HepG2 (cell line): ENCODE measurements at regions not wholly inside any gene's neighbourhood (a gene's known extent, or its start where the extent isn't known, plus 50 kb on each side); places are given as distances from the start of the nearest gene placed in this dataset.

Experiments
- ATAC-seq: fragments of 200-7000 bp; cut with Tn5 transposase; 3 replicates; pipeline ENCODE4 v1.9.1; 2020; ENCODE audit warnings: mild to moderate bottlenecking, moderate library complexity
- BruUV-seq: library from RNA; stranded (reverse); fragments of 400-500 nt; replicated peaks from 2 replicates; lab custom pipeline; 2021; lab: Mats Ljungman, UMichigan
- CTCF ChIA-PET: fragments of 300-600 bp; formaldehyde crosslinking; extraction: SDS; loops from one replicate; lab custom pipeline; 2021; ENCODE audit warnings: low total read pairs, inconsistent platforms, low intra/inter-chr PET ratio; lab: Yijun Ruan, JAX
- POLR2A ChIA-PET: fragments of 350-600 bp; sonication (Branson Sonifier 250); formaldehyde crosslinking; loops from one replicate; lab custom pipeline; 2020; ENCODE audit warnings: antibody characterized with exemption, inconsistent platforms; lab: Yijun Ruan, JAX
- DNase-seq: peaks from one replicate; pipeline ENCODE4 v3.0.0-alpha.2; 2015; ENCODE audit warnings: low spot score
- FAIRE-seq: peaks from 3 replicates; lab custom pipeline; 2011; peaks lifted over from hg19 to GRCh38; lab: Jason Lieb, UNC
- H2AFZ ChIP-seq: one replicate; pipeline ENCODE4 v1.6.1; 2011; ENCODE audit warnings: low read length, inconsistent platforms
- H3K27ac ChIP-seq: fragments of 300-600 bp; 3 replicates; pipeline ENCODE4 v1.8.0; 2011; ENCODE audit warnings: mixed run types, mild to moderate bottlenecking, mixed read lengths, low read length, inconsistent platforms; ENCODE audit not compliant: insufficient read depth; ENCODE audit errors: extremely low read length
- H3K27me3 ChIP-seq, 2 experiments: fragments of 200-600 bp in 1 of 2; 2 replicates in 1 of 2; 3 replicates in 1 of 2; pipeline versions ENCODE4 v1.6.0 to v1.8.0; 2011; ENCODE audit warnings: low read length in 2 of 2, mild to moderate bottlenecking in 2 of 2, moderate library complexity in 2 of 2, inconsistent platforms in 1 of 2; ENCODE audit not compliant: insufficient read depth in 2 of 2, control insufficient read depth in 1 of 2
- H3K36me3 ChIP-seq, 2 experiments: fragments of 200-600 bp in 1 of 2; replicated peaks in 1 of 2; 2 replicates in 1 of 2; 3 replicates in 1 of 2; pipeline versions ENCODE4 v1.5.1 to v1.8.0; 2011; ENCODE audit warnings: low read length in 2 of 2, inconsistent platforms in 1 of 2; ENCODE audit not compliant: insufficient read depth in 2 of 2, control insufficient read depth in 1 of 2
- H3K4me1 ChIP-seq: 2 replicates; pipeline ENCODE4 v1.5.1; 2012; ENCODE audit warnings: low read length, inconsistent platforms; ENCODE audit not compliant: insufficient read depth
- H3K4me2 ChIP-seq: 2 replicates; pipeline ENCODE4 v1.6.0; 2011; ENCODE audit warnings: low read depth, low read length, inconsistent platforms
- H3K4me3 ChIP-seq, 3 experiments: fragments of 200-600 bp in 1 of 3; sonication (generic), shearing (Covaris generic) in 1 of 3; replicated peaks in 1 of 3; 2 replicates each; pipeline ENCODE4 v1.5.1; 2011 to 2016; ENCODE audit warnings: low read length in 3 of 3, inconsistent platforms in 2 of 3, low read depth in 2 of 3, mild to moderate bottlenecking in 2 of 3, control low read depth in 1 of 3, mixed read lengths in 1 of 3; ENCODE audit not compliant: insufficient read depth in 1 of 3
- H3K79me2 ChIP-seq: one replicate; pipeline ENCODE4 v1.6.1; 2011; ENCODE audit warnings: low read length, inconsistent platforms; ENCODE audit not compliant: insufficient read depth
- H3K9ac ChIP-seq: 2 replicates; pipeline ENCODE4 v1.6.0; 2011; ENCODE audit warnings: mild to moderate bottlenecking, low read depth, low read length, inconsistent platforms; ENCODE audit not compliant: insufficient read depth
- H3K9me3 ChIP-seq: 2 replicates; pipeline ENCODE4 v1.5.1; 2012; ENCODE audit warnings: mild to moderate bottlenecking, low read length
- H4K20me1 ChIP-seq: 2 replicates; pipeline ENCODE4 v1.6.0; 2011; ENCODE audit warnings: inconsistent platforms, mild to moderate bottlenecking, low read length, moderate library complexity; ENCODE audit not compliant: insufficient read depth
- CTCF ChIP-seq: sonication (generic); formaldehyde crosslinking; IDR thresholded peaks from 2 replicates; pipeline ENCODE4 v1.5.0; 2020; ENCODE audit warnings: mild to moderate bottlenecking, missing genetic modification reagents, moderate library complexity
- DNMT1 ChIP-seq: sonication (generic); formaldehyde crosslinking; IDR thresholded peaks from 2 replicates; pipeline ENCODE4 v1.5.1; 2020; ENCODE audit warnings: mild to moderate bottlenecking, missing genetic modification reagents
- FOXO1 ChIP-seq: sonication (generic); formaldehyde crosslinking; IDR thresholded peaks from 2 replicates; pipeline ENCODE4 v1.4.0; 2020; ENCODE audit warnings: missing genetic modification reagents
- HNRNPLL ChIP-seq: fragments of 200-400 bp; formaldehyde crosslinking; IDR thresholded peaks from 2 replicates; pipeline ENCODE4 v1.6.1; 2017; ENCODE audit warnings: mild to moderate bottlenecking, low read depth, low read length; ENCODE audit not compliant: poor library complexity, severe bottlenecking
- MTF2 ChIP-seq: sonication (generic); formaldehyde crosslinking; IDR thresholded peaks from 2 replicates; pipeline ENCODE4 v1.5.0; 2020; ENCODE audit warnings: missing genetic modification reagents, borderline replicate concordance
- SOX6 ChIP-seq, 2 experiments: fragments of 450-650 bp in 1 of 2; sonication (generic) in 1 of 2; formaldehyde crosslinking in 1 of 2; IDR thresholded peaks; 2 replicates each; pipeline versions ENCODE4 v1.4.0 to v1.6.1; 2017 to 2020; ENCODE audit warnings: antibody characterized with exemption in 1 of 2, mild to moderate bottlenecking in 1 of 2, missing genetic modification reagents in 1 of 2
- STAT6 ChIP-seq: sonication (generic); formaldehyde crosslinking; IDR thresholded peaks from 2 replicates; pipeline ENCODE4 v1.4.0; 2020; ENCODE audit warnings: missing genetic modification reagents, mild to moderate bottlenecking, borderline replicate concordance
- SUZ12 ChIP-seq: fragments of 150-350 bp; IDR thresholded peaks from 2 replicates; pipeline ENCODE4 v1.6.1; 2014; ENCODE audit warnings: low read depth, low read length
- ZNF672 ChIP-seq: sonication (generic); formaldehyde crosslinking; IDR thresholded peaks from 2 replicates; pipeline ENCODE4 v1.8.1; 2022; ENCODE audit warnings: missing genetic modification reagents
- WGBS: methylation state at CpG from one replicate; pipeline ENCODE4 v1.1.6; 2017; ENCODE audit warnings: low lambda C conversion rate; 5-methylcytosine and 5-hydroxymethylcytosine counted together
- in situ Hi-C: cut with HindIII; loops from 2 replicates; pipeline ENCODE4 v1.10.0; 2017; ENCODE audit warnings: low pct_unique_long_range_greater_than_20kb; ENCODE audit not compliant: extremely low pct_ligation_motif_present
- intact Hi-C: fragments of 100-400 bp; cut with micrococcal nuclease; formaldehyde crosslinking; loops from one replicate; pipeline ENCODE4 v1.10.0; 2022; ENCODE audit not compliant: unreplicated experiment

- no peak overlapping the region for H2AFZ ChIP-seq
- ChIA-PET CTCF (no interaction called here), POLR2A (no interaction called here)
- intact Hi-C loops (no loop called here), in situ Hi-C loops (no loop called here)
- H3K4me2 ChIP-seq, result no peak overlapping the region
- H3K36me3 ChIP-seq, result no peaks in the 10 kb centered on the region
- no peaks in the 10 kb centered on the region for H3K27me3 ChIP-seq
- no peak overlapping the region for H3K4me3 ChIP-seq
- TF ChIP-seq CTCF (CRISPR knock-in tag) (no peak), HNRNPLL (no peak), ZNF672 (CRISPR knock-in tag) (no peak), DNMT1 (CRISPR knock-in tag) (no peak), SOX6 (IDR thresholded peaks at IDR 0.05) (no peak), SOX6 (CRISPR knock-in tag; IDR thresholded peaks at IDR 0.05) (no peak), FOXO1 (CRISPR knock-in tag) (no peak), STAT6 (CRISPR knock-in tag) (no peak), MTF2 (CRISPR knock-in tag) (no peak), SUZ12 (no peak)
- no peaks in the 10 kb centered on the region for H4K20me1 ChIP-seq
- no peaks in the 10 kb centered on the region for H3K4me1 ChIP-seq
- DNase-seq (no peak), FAIRE-seq (no peak), ATAC-seq (no peak)
- WGBS, result 0% methylated on average over 1 of the region's 1 CpG
- no peaks in the 10 kb centered on the region for H3K9me3 ChIP-seq
- no TSS peak for BruUV-seq
- no peaks in the 10 kb centered on the region for H3K79me2 ChIP-seq
- H3K9ac ChIP-seq, result no peak overlapping the region
- H3K27ac ChIP-seq, result no peak overlapping the region
Measured at GRCh38 chrX:22397566-22397965, 124.9 kb downstream of the CBLL2 start.
